ENCODE measurements at regions not wholly inside any gene's neighbourhood (a gene's known extent, or its start where the extent isn't known, plus 50 kb on each side); places are given as distances from the start of the nearest gene placed in this dataset.

DNA sequence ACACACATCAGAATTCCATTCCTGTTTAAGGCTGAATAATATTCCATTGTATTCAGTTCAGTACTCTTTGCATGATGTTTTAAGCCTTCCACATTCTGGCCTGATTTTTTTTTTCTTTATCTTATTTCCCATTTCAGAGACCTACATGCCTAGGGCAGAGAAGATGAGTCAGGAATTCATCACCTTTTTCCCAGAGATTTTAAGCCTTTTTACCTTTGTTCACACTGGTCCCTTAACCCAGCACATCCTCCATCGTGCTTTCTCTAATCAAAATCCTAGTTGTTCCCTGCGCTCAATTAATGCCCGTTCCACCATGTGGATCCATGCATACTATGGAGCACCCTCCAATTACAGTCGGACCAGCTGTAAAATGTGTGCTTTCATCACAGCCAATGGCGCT, 245.1 kb downstream of the DHX15 start:
- TF ChIP-seq EZH2 (IDR thresholded peaks at IDR 0.05; ENCODE audit: low read depth, low read length, severe bottlenecking) (no peak), TAF1 (IDR thresholded peaks at IDR 0.05; ENCODE audit: low read depth, low read length) (no peak), POLR2A (IDR thresholded peaks at IDR 0.05; ENCODE audit: control extremely low read depth in 1 of 2, low read depth in 2 of 2, low read length in 2 of 2) (no peak), YY1 (IDR thresholded peaks at IDR 0.05; ENCODE audit: low read depth, low read length) (no peak), GTF2F1 (IDR thresholded peaks at IDR 0.05; ENCODE audit: borderline replicate concordance, low read depth, low read length) (no peak), RAD21 (IDR thresholded peaks at IDR 0.05 in 1 of 2, conservative IDR thresholded peaks at IDR 0.05 in 1 of 2; ENCODE audit: low read depth in 2 of 2, low read length in 2 of 2) (no peak), SUZ12 (IDR thresholded peaks at IDR 0.05; ENCODE audit: low read length) (no peak), CHD2 (IDR thresholded peaks at IDR 0.05; ENCODE audit: low read length) (no peak)
- TF ChIP-seq, protein P1, sequence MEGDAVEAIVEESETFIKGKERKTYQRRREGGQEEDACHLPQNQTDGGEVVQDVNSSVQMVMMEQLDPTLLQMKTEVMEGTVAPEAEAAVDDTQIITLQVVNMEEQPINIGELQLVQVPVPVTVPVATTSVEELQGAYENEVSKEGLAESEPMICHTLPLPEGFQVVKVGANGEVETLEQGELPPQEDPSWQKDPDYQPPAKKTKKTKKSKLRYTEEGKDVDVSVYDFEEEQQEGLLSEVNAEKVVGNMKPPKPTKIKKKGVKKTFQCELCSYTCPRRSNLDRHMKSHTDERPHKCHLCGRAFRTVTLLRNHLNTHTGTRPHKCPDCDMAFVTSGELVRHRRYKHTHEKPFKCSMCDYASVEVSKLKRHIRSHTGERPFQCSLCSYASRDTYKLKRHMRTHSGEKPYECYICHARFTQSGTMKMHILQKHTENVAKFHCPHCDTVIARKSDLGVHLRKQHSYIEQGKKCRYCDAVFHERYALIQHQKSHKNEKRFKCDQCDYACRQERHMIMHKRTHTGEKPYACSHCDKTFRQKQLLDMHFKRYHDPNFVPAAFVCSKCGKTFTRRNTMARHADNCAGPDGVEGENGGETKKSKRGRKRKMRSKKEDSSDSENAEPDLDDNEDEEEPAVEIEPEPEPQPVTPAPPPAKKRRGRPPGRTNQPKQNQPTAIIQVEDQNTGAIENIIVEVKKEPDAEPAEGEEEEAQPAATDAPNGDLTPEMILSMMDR (IDR thresholded peaks at IDR 0.05; ENCODE audit: control extremely low read depth in 1 of 3, insufficient read depth in 1 of 3, low read depth in 1 of 3, low read length in 3 of 3) = no peak
- TF ChIP-seq, protein P2, sequence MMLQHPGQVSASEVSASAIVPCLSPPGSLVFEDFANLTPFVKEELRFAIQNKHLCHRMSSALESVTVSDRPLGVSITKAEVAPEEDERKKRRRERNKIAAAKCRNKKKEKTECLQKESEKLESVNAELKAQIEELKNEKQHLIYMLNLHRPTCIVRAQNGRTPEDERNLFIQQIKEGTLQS (IDR thresholded peaks at IDR 0.05; ENCODE audit: insufficient read depth, low read depth, low read length) = no peak
- TF ChIP-seq, protein P3, sequence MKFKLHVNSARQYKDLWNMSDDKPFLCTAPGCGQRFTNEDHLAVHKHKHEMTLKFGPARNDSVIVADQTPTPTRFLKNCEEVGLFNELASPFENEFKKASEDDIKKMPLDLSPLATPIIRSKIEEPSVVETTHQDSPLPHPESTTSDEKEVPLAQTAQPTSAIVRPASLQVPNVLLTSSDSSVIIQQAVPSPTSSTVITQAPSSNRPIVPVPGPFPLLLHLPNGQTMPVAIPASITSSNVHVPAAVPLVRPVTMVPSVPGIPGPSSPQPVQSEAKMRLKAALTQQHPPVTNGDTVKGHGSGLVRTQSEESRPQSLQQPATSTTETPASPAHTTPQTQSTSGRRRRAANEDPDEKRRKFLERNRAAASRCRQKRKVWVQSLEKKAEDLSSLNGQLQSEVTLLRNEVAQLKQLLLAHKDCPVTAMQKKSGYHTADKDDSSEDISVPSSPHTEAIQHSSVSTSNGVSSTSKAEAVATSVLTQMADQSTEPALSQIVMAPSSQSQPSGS (IDR thresholded peaks at IDR 0.05; ENCODE audit: low read length) = no peak
